ENCODE measurements at regions not wholly inside any gene's neighbourhood (a gene's known extent, or its start where the extent isn't known, plus 50 kb on each side); places are given as distances from the start of the nearest gene placed in this dataset.
"Not testable (repeated sequence)": the region's sequence is repeated elsewhere in the genome, so short reads cannot be mapped to it uniquely, and the experiment has no call there.

DNA sequence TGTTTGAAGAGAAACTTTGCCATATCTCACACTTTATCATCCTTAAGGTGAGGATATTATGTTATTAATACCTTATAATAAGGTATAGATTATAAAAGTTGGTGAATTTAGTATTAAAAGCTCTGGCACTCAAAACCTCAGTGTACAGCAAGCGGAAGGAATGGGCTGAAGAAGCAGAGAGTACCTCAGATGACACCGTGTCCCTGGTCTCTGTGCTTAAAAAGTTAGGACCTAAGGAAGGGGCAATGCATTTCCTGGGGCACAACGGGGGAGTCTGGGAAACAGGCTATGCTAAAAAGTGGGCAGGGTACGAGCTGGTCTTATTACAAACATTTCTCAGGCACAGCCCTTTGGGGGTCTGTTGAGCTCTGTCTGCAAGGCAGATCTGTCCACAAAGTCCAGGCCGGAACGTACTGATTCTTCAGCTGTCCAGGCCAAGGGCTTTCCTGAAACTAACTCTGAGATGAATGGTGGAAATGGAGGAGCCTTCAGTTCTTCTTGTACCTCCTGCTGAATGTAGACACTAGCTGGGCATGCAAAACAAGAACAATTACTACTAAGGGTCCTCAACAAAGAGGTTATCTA lies 202.7 kb downstream of the POM121L12 start:
- DNase-seq (ENCODE audit: low spot score): no peak

- DNase-seq (ENCODE audit: low spot score): not testable (repeated sequence)
Observed at GRCh38 chr7:53239151-53239550, 203.7 kb downstream of the POM121L12 start.

DNA sequence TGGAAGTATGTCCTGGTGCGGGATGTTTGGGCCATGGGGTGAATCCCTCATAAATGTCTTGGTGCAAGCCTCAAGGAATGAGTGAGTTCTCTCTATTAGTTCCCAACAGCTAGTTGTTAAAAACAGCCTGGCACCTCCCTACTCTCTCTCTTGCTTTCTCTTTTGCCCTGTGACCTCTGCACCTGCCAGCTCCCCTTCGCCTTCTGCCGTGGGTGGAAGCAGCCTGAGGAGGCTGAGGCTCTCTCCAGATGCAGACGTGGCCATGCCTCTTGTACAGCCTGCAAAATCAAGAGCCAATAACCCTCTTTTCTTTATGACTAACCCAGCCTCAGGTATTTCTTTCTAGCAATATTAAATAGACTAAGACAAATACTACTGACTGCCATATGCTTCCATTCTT lies 210.3 kb downstream of the POM121L12 start:
- no peak for DNase-seq (ENCODE audit: low spot score)

DNA sequence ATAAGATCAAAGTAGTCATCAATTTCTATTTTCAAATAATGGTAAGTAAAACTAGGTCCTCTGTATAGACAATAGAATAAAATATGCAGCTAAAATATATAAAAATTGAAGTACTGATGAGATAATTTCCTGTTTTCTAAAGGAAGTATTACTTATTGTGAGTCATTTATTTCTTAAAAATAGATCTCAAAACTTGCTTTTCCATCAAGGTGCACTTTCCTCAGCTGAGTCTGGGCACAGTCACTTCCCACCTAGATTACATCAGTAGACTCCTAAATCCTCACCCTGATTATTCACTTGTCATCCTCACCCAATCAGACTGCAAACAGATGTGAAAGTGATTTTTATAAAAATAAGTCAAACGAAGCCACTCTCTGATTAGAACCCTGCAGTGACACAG lies 211.5 kb downstream of the POM121L12 start:
- DNase-seq (ENCODE audit: low spot score): no peak

DNA sequence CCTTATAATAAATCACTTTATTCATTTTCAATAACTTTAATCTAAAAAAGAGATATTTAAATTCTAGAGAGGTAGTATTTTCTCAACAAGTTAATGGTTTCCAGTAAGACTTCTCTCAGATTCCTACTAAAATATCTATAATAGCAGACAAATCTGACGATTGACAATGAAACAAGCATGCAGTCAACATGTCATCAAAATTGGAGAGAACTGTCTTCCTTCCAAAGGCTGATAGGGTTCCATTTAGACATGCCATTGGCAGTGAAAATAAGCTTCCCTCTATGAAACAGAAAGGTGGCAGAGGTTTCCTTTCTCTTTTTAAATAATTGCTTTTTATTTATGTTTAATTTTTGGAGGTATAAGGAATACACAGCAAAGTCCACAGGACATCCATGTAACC lies 217.1 kb downstream of the POM121L12 start:
- DNase-seq (ENCODE audit: low spot score): no peak

DNA sequence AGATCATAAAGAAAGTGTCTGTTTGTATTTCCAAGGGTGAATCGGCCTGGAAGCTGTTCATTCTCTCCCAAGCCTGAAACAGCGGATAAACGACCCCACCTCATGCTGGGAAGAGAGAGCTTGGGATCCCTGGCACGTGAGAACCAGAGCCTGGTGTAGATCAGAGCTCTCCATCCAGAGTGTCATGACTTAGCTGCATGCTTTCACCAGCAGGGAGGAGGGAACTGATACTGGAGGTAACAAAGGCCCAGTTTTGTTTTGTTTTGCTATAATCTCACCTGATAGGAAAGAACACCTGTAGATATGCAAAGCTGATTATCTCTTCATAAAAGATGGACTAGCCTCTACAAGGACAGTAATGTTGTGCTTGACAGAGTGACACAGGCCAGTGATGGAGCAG lies 236.6 kb downstream of the POM121L12 start:
- no peak for DNase-seq (ENCODE audit: low spot score)

DNA sequence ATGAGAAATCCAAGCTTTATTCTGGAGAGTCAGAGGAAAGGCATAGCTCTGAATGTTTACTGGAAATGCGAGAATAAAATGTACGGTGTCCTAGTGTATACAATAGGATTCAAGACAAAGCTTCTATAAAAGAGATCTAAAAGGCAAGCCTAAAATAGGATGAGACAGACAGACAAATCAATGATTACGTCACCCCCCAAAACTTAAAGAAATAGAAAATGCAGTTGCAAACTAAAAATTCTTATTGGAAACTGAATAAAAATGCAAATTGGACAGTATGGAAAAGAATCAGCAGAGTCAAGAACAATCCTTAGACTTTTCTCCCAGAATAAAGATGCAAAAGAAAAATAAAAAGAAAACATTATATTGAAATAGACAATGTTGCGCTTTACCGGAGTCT lies 245.9 kb downstream of the POM121L12 start:
- no peak for DNase-seq (ENCODE audit: low spot score)

DNA sequence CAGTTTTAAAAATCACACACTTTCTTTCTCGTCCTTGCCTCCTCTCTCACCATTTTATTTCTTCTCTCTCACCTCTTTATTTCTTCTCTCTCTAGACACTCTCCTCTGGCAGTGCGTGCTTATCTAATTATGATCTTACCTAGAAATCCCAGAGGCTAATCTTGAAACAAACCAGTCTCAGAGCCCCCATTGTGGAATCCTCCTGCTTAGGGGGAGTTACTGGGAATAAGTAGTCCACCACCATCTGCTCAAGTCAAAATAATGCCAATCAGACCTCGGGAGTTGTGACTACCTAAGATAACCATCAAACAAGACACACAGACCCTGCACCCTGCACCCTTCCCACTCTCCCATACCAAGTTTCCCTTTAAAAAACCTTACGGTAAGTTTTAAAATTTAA lies 256.9 kb downstream of the POM121L12 start:
- DNase-seq (ENCODE audit: low spot score): no peak

- DNase-seq (ENCODE audit: low spot score): no peak
Observed at GRCh38 chr7:53302496-53303246, 267.2 kb downstream of the POM121L12 start.

DNA sequence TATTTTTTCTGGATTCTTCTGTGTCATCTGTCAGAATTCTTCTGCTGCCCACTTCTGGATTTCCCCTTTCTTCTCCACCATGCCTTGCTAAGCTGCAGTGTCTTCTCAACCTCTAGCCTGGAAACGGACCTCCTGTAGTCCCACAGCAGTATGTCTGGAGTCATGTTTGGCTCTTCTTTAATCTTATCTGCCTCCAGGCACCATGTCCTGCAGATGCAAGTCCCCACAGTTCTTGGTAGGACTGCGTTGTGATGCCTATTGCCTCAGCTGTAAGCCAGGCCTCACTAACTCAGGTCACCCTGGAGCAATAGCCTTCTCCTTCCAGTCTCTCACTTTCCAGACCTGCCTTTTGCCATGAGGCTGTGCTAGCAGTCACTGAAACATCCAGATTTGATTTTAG lies 268.3 kb downstream of the POM121L12 start:
- DNase-seq (ENCODE audit: low spot score): no peak

DNA sequence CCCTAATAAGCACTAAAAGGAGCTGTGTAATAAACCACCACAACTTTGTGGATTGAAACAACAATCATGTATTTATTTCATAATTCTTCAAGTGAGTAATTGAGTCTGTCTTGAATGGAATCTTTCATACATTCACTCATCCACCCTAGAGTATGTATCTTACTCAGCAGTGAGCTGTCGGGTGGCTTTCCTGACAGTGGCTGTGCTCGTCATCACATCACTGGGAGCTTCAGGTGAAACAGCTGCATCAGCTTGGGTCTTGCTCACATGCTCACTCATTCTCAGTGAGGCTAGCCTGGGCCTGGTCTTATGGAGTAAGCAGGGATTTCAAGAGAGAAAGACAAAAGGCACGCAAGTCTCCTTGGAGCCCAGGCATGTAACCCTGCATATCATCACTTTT lies 271.4 kb downstream of the POM121L12 start:
- no peak for DNase-seq (ENCODE audit: low spot score)

DNA sequence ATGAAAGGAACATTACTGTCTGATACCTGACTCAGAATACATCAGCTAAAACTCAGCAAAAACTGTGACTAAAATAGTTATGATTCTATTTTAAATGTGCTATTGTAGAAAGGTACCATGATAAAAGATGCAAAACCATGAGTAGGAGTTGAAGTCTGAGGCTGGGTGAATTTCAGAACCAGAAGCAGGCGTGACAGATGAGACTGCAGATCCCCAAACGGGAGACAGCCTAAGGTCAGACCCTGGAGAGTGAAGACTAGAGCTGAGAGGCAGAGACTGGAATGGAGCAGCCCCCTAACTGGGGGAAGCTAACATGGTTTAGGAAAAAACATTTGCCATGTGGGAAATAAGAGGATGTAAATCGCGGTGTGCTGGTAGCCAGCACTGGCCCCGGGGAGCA lies 275.8 kb downstream of the POM121L12 start:
- no peak for DNase-seq (ENCODE audit: low spot score)

- DNase-seq (ENCODE audit: low spot score): peak; percentile 86
Observed at GRCh38 chr7:53315981-53316380, 280.5 kb downstream of the POM121L12 start.

- no peak for DNase-seq (ENCODE audit: low spot score)
Observed at GRCh38 chr7:53318566-53318965, 283.1 kb downstream of the POM121L12 start.

- DNase-seq (ENCODE audit: low spot score): no peak
Observed at GRCh38 chr7:53325061-53325460, 289.6 kb downstream of the POM121L12 start.

GRCh38 chr7:53326634-53327033 lies 291.2 kb downstream of the POM121L12 start:
- DNase-seq (ENCODE audit: low spot score): no peak

GRCh38 chr7:53336105-53336668 lies 300.8 kb downstream of the POM121L12 start:
- no peak for DNase-seq (ENCODE audit: low spot score)

DNA sequence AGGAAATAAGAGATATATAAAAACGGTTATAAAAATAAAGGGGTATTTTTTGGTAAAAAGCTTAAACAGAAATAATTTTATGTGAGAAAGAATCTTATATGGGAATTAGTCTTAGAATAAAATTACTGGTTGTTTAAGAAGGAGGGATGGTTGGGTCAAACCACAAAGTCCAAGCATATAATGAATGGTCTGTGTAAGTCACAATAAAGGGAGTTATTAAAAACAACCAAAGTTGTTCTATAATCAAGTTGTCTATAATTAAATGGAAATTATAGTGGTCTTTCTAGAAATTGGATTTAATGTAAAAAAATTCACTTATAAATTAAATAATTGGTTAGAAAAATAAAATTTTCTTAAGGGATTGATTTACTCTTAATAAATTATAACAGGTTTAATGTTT lies 304.8 kb downstream of the POM121L12 start:
- no peak for DNase-seq (ENCODE audit: low spot score)

GRCh38 chr7:53350241-53350640 lies 314.8 kb downstream of the POM121L12 start:
- DNase-seq (ENCODE audit: low spot score): peak; percentile 49

DNA sequence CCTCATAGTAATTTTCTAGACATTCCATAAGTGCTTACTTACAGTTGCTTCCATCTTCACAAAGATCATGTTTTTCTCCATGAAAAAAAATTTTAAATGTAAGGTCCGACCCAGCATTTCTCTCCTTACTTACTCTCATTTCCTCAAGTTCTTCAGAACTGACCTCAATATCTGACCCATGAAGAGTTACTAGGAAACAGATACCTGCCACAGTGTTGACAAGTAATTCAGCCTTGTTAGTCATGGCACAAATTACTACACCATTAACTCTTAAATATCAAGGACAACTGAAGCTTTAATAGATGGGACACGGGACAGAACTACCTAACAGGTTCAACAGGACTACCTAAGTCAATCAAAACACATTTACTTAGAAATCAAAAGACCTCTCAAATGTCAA lies 316.2 kb downstream of the POM121L12 start:
- no peak for DNase-seq (ENCODE audit: low spot score)

DNA sequence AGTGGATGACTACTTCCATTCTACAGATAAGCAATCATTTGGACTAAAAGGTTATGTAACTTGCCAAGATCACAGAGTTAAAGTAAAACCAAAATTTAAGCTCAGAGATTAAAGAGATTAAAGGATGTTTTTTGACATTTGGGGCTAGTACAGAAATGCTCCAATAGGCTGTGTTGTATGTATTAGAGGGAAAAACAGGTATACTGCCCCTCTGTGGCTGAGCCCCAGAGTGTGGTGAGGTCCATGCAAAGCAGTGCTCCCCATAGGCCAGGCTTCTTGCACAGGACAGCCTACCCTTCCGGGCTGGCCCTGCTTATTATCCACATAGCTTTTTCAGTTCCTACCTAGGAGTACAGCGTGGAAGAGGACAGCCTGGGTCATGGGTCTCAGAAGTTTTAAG lies 322.8 kb downstream of the POM121L12 start:
- no peak for DNase-seq (ENCODE audit: low spot score)

DNA sequence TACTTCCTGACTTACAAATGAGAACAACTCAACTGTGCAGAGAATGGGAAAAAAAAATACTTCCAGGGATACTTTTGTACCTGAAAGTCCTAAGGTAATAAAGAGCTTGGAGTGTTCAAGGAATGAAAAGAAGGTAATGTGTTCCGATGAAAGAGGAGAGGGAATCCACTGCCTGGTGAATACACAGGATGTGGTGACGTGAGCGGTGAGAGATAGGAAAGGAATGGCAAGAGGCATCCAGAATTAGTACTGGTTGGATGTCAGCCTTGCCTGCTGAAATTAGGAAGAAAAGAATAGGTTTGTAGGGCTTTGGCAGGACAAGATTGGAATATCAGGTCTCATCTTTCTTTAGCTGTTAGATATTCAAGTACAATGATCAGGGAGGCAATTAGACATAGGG lies 347.7 kb downstream of the POM121L12 start:
- DNase-seq (ENCODE audit: low spot score): peak; percentile 86

DNA sequence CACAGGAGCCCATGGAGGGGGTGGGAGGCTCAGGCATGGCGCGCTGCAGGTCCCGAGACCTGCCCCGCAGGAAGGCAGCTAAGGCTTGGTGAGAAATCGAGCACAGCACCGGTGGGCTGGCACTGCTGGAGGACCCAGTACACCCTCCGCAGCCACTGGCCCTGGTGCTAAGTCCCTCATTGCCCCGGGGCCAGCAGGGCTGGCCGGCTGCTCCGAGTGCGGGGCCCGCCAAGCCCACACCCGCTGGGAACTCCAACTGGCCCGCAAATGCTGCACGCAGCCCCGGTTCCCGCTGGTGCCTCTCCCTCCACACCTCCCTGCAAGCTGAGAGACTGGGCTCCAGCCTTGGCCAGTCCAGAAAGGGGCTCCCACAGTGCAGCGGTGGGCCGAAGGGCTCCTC lies 349.8 kb downstream of the POM121L12 start:
- DNase-seq (ENCODE audit: low spot score): not testable (repeated sequence)

Measured in H4 (cell line).